PFSK-1 (cell line): ENCODE measurements at regions not wholly inside any gene's neighbourhood (a gene's known extent, or its start where the extent isn't known, plus 50 kb on each side); places are given as distances from the start of the nearest gene placed in this dataset.

Experiments used
- FOXP2 ChIP-seq: optimal IDR thresholded peaks from 2 replicates; pipeline ENCODE3; 2011; ENCODE audit warnings: borderline replicate concordance, control low read depth, inconsistent platforms; ENCODE audit not compliant: insufficient read depth; ENCODE audit errors: extremely low read length, extremely low read depth
- POLR2AphosphoS5 ChIP-seq: IDR thresholded peaks from 2 replicates; pipeline ENCODE4 v1.6.1; 2012; ENCODE audit warnings: low read depth, mild to moderate bottlenecking, control low read depth, low read length, moderate library complexity
- SIN3A ChIP-seq: IDR thresholded peaks from 2 replicates; pipeline ENCODE4 v1.6.1; 2012; ENCODE audit warnings: mild to moderate bottlenecking, low read length, moderate library complexity, borderline replicate concordance; ENCODE audit not compliant: insufficient read depth
- TAF1 ChIP-seq: IDR thresholded peaks from 2 replicates; pipeline ENCODE4 v1.6.1; 2012; ENCODE audit warnings: low read length, control low read depth, borderline replicate concordance; ENCODE audit not compliant: insufficient read depth
- TF ChIP-seq, protein P1 (sequence below), 2 experiments: IDR thresholded peaks; 2 replicates each; pipeline versions ENCODE4 v1.6.1 to v1.8.0; 2011 to 2012; ENCODE audit warnings: low read depth in 2 of 2, low read length in 2 of 2, control low read depth in 1 of 2, inconsistent platforms in 1 of 2, mild to moderate bottlenecking in 1 of 2, moderate library complexity in 1 of 2; ENCODE audit not compliant: insufficient read depth in 1 of 2

GRCh38 chr10:4638099-4638498, 187.9 kb upstream of the AKR1E2 start:
- no peak for TF ChIP-seq SIN3A
- TF ChIP-seq, protein P1, sequence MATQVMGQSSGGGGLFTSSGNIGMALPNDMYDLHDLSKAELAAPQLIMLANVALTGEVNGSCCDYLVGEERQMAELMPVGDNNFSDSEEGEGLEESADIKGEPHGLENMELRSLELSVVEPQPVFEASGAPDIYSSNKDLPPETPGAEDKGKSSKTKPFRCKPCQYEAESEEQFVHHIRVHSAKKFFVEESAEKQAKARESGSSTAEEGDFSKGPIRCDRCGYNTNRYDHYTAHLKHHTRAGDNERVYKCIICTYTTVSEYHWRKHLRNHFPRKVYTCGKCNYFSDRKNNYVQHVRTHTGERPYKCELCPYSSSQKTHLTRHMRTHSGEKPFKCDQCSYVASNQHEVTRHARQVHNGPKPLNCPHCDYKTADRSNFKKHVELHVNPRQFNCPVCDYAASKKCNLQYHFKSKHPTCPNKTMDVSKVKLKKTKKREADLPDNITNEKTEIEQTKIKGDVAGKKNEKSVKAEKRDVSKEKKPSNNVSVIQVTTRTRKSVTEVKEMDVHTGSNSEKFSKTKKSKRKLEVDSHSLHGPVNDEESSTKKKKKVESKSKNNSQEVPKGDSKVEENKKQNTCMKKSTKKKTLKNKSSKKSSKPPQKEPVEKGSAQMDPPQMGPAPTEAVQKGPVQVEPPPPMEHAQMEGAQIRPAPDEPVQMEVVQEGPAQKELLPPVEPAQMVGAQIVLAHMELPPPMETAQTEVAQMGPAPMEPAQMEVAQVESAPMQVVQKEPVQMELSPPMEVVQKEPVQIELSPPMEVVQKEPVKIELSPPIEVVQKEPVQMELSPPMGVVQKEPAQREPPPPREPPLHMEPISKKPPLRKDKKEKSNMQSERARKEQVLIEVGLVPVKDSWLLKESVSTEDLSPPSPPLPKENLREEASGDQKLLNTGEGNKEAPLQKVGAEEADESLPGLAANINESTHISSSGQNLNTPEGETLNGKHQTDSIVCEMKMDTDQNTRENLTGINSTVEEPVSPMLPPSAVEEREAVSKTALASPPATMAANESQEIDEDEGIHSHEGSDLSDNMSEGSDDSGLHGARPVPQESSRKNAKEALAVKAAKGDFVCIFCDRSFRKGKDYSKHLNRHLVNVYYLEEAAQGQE (IDR thresholded peaks at IDR 0.05; ENCODE audit: insufficient read depth in 1 of 2, low read depth in 2 of 2, low read length in 2 of 2): no peak
- no peak for TF ChIP-seq TAF1
- no peak for TF ChIP-seq POLR2AphosphoS5
- no peak for TF ChIP-seq FOXP2

DNA sequence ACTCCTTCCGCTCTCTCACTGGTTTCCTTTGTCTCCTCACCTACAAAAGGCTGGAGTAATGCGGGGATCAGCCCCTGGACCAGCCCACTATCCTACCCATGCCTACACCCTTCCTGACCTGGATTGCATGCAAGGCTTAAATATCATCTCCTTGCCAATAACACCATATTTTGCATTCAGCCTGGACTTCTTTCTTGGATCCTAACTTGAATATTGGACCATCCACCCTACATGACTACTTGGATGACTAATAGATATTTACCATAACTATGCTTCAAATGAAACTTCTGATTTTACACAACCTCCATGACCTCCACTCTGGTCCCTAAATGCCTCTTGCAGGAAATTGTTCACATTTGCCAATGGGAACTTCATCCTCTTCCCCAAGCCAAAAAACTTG, 188.3 kb upstream of the AKR1E2 start:
- TF ChIP-seq, protein P1 (IDR thresholded peaks at IDR 0.05; ENCODE audit: insufficient read depth in 1 of 2, low read depth in 2 of 2, low read length in 2 of 2): no peak
- TF ChIP-seq SIN3A (no peak), FOXP2 (no peak), POLR2AphosphoS5 (no peak), TAF1 (no peak)

DNA sequence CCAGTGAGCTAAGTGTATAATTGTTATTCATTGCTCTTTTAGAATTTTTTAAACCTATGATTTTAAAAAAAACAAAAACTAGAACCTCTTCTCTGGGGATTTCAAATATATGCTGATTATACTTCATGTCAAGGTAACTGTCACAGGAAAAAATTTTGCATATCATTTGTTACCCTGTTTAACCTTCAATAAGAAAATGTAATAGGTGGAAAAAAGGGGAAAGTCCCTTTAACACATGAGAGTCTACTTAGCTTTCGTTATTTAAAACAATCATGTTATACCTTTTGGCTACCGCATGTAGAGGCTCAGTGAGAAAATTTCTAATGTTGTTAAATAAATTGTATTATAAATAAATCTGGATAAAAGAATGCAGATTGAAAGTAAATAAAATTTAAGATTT, 190.1 kb upstream of the AKR1E2 start:
- TF ChIP-seq TAF1: no peak
- no peak for TF ChIP-seq SIN3A
- no peak for TF ChIP-seq POLR2AphosphoS5
- TF ChIP-seq, protein P1 (IDR thresholded peaks at IDR 0.05; ENCODE audit: insufficient read depth in 1 of 2, low read depth in 2 of 2, low read length in 2 of 2): no peak
- no peak for TF ChIP-seq FOXP2

- TF ChIP-seq SIN3A: no peak
- TF ChIP-seq, protein P1 (IDR thresholded peaks at IDR 0.05; ENCODE audit: insufficient read depth in 1 of 2, low read depth in 2 of 2, low read length in 2 of 2): no peak
- no peak for TF ChIP-seq POLR2AphosphoS5
- TF ChIP-seq TAF1: no peak
- TF ChIP-seq FOXP2: no peak
These were observed 190.6 kb upstream of the AKR1E2 start for GRCh38 chr10:4635388-4635787.

DNA sequence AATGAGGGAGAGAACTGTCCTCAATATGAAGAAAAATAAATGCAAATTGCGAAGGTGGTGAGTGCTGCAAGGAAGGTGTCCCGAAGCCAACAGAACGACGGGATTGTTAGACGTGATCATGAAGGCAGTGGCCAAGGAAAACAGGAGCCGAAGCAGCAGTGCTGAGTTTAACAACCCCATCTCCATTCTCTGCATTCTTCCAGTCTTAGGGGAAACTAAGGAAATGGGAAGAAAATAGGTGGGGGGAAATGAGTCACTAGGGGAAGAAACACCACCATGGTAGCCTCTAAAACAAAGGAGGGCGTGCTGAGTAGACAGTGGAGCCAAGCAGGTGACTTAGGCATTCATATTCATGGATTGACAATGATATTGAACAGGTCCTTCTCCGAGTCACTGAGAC, 192.2 kb upstream of the AKR1E2 start:
- no peak for TF ChIP-seq TAF1
- no peak for TF ChIP-seq FOXP2

- TF ChIP-seq FOXP2: no peak
- no peak for TF ChIP-seq SIN3A
- TF ChIP-seq, protein P1 (IDR thresholded peaks at IDR 0.05; ENCODE audit: insufficient read depth in 1 of 2, low read depth in 2 of 2, low read length in 2 of 2): no peak
- TF ChIP-seq TAF1: no peak
- TF ChIP-seq POLR2AphosphoS5: no peak
These were observed 192.8 kb upstream of the AKR1E2 start for GRCh38 chr10:4633186-4633585.
